Sigmoid colon (tissue), 6 donors: ENCODE measurements at regions not wholly inside any gene's neighbourhood (a gene's known extent, or its start where the extent isn't known, plus 50 kb on each side); places are given as distances from the start of the nearest gene placed in this dataset.

Experiments used
- DNase-seq: peaks from one replicate; pipeline ENCODE4 v3.0.0-alpha.2; 2019
- H3K27ac ChIP-seq, 4 donors: fragments of 200-600 bp; sonication (generic); one replicate each; pipeline ENCODE4 v1.5.1; 2016 to 2019; ENCODE audit warnings: mild to moderate bottlenecking in 1 of 4
- H3K27me3 ChIP-seq, 3 donors: fragments of 200-600 bp; sonication (generic); one replicate each; pipeline ENCODE4 v1.5.1; 2019; ENCODE audit warnings: mild to moderate bottlenecking in 1 of 3
- H3K36me3 ChIP-seq, 4 donors: fragments of 200-600 bp; sonication (generic); one replicate each; pipeline ENCODE4 v1.5.1; 2016 to 2019
- H3K4me1 ChIP-seq, 4 donors: fragments of 200-600 bp; sonication (generic); one replicate each; pipeline ENCODE4 v1.5.1; 2017 to 2019
- H3K4me3 ChIP-seq, 4 donors: fragments of 200-600 bp; sonication (generic); one replicate each; pipeline ENCODE4 v1.5.1; 2017 to 2019; ENCODE audit warnings: mild to moderate bottlenecking in 2 of 4, moderate library complexity in 1 of 4
- H3K9me3 ChIP-seq, 4 donors: fragments of 200-600 bp in 3 of 4; sonication (generic) in 3 of 4; one replicate each; pipeline versions ENCODE4 v1.5.1 to v1.6.1; 2013 to 2019
- CTCF ChIP-seq, 4 experiments: fragments of 450-650 bp in 3 of 4; fragments of 200-600 bp in 1 of 4; IDR thresholded peaks; one replicate each; pipeline ENCODE4 v1.5.1; 2016 to 2019; ENCODE audit warnings: antibody characterized with exemption in 4 of 4, mild to moderate bottlenecking in 3 of 4, moderate library complexity in 2 of 4
- EP300 ChIP-seq, 4 donors: sonication (generic); formaldehyde crosslinking; IDR thresholded peaks; one replicate each; pipeline ENCODE4 v1.6.1; 2017; ENCODE audit warnings: antibody characterized with exemption in 4 of 4
- POLR2A ChIP-seq, 2 donors: fragments of 450-650 bp; IDR thresholded peaks; one replicate each; pipeline ENCODE4 v1.6.1; 2016; ENCODE audit warnings: antibody characterized with exemption in 2 of 2, mild to moderate bottlenecking in 2 of 2, moderate library complexity in 2 of 2
- POLR2AphosphoS5 ChIP-seq, 4 donors: sonication (generic); formaldehyde crosslinking; IDR thresholded peaks; one replicate each; pipeline ENCODE4 v1.6.1; 2017; ENCODE audit warnings: antibody characterized with exemption in 4 of 4
- WGBS, 2 donors: extraction: QIAGEN DNeasy Blood & Tissue Kit; methylation state at CpG; one replicate each; pipeline ENCODE4 v1.1.7; 2013; 5-methylcytosine and 5-hydroxymethylcytosine counted together
- intact Hi-C: fragments of 100-400 bp; cut with DNase I; formaldehyde crosslinking; loops from one replicate; pipeline ENCODE4 v1.15.1; 2023
- donor health status: healthy with polysubstance abuse.
- donor health status: healthy.

GRCh38 chr4:129350834-129351721 is 255.1 kb downstream of the C4orf33 start:
- no peaks in the 10 kb centered on the region for H3K36me3 ChIP-seq
- H3K4me1 ChIP-seq = peaks cover 0 to 12% (median 3%) of the 10 kb centered on the region in 4 donors
- no peak for DNase-seq
- H3K9me3 ChIP-seq = no peaks in the 10 kb centered on the region
- 65 to 74% methylated on average over 8 of the region's 8 CpGs for WGBS, 2 donors
- H3K27ac ChIP-seq = no peak overlapping the region
- intact Hi-C loops = no loop called here
- TF ChIP-seq CTCF (IDR thresholded peaks at IDR 0.05) (no peak), EP300 (IDR thresholded peaks at IDR 0.05) (no peak), POLR2AphosphoS5 (IDR thresholded peaks at IDR 0.05) (no peak), POLR2A (IDR thresholded peaks at IDR 0.05) (no peak)
- H3K4me3 ChIP-seq = no peak overlapping the region
- no peaks in the 10 kb centered on the region for H3K27me3 ChIP-seq

- WGBS, 2 donors = 76 to 83% methylated on average over 4 of the region's 4 CpGs
Measured at GRCh38 chr4:129352480-129352879, 256.5 kb downstream of the C4orf33 start.

GRCh38 chr4:129353490-129353889 is 257.5 kb downstream of the C4orf33 start:
- Histone ChIP-seq H3K36me3 (no peaks in the 10 kb centered on the region), H3K4me3 (no peak overlapping the region), H3K4me1 (peaks cover 0 to 13% (median 4%) of the 10 kb centered on the region in 4 donors), H3K27ac (no peak overlapping the region), H3K9me3 (no peaks in the 10 kb centered on the region), H3K27me3 (no peaks in the 10 kb centered on the region)
- WGBS, 2 donors = 65 to 91% methylated on average over 1 of the region's 1 CpG
- intact Hi-C loops = no loop called here
- no peak for TF ChIP-seq CTCF (IDR thresholded peaks at IDR 0.05)
- no peak for TF ChIP-seq POLR2A (IDR thresholded peaks at IDR 0.05)
- TF ChIP-seq EP300 (IDR thresholded peaks at IDR 0.05) = no peak
- no peak for TF ChIP-seq POLR2AphosphoS5 (IDR thresholded peaks at IDR 0.05)
- DNase-seq = no peak

More at GRCh38 chr4:129352480-129352879, 256.5 kb downstream of the C4orf33 start:
- DNase-seq = no peak
- peaks cover 0 to 12% (median 3%) of the 10 kb centered on the region in 4 donors for H3K4me1 ChIP-seq
- H3K36me3 ChIP-seq = no peaks in the 10 kb centered on the region
- no peaks in the 10 kb centered on the region for H3K27me3 ChIP-seq
- no peak overlapping the region for H3K4me3 ChIP-seq
- H3K9me3 ChIP-seq = no peaks in the 10 kb centered on the region
- TF ChIP-seq POLR2AphosphoS5 (IDR thresholded peaks at IDR 0.05) (no peak), POLR2A (IDR thresholded peaks at IDR 0.05) (no peak), CTCF (IDR thresholded peaks at IDR 0.05) (no peak), EP300 (IDR thresholded peaks at IDR 0.05) (no peak)
- H3K27ac ChIP-seq = no peak overlapping the region
- intact Hi-C loops = no loop called here

- Histone ChIP-seq H3K27ac (no peak overlapping the region), H3K4me1 (peaks cover 0 to 17% (median 6%) of the 10 kb centered on the region in 4 donors), H3K36me3 (no peaks in the 10 kb centered on the region), H3K4me3 (no peak overlapping the region), H3K9me3 (no peaks in the 10 kb centered on the region), H3K27me3 (no peaks in the 10 kb centered on the region)
- TF ChIP-seq POLR2AphosphoS5 (IDR thresholded peaks at IDR 0.05) = no peak
- TF ChIP-seq EP300 (IDR thresholded peaks at IDR 0.05) = no peak
- no peak for TF ChIP-seq CTCF (IDR thresholded peaks at IDR 0.05)
- WGBS, 2 donors = 89 to 93% methylated on average over 3 of the region's 3 CpGs
- intact Hi-C loops = no loop called here
- DNase-seq = no peak
Measured at GRCh38 chr4:129355031-129355430, 259.1 kb downstream of the C4orf33 start.
